HepG2 (cell line): ENCODE measurements at regions not wholly inside any gene's neighbourhood (a gene's known extent, or its start where the extent isn't known, plus 50 kb on each side); places are given as distances from the start of the nearest gene placed in this dataset.

Experiments used
- ATAC-seq: fragments of 200-7000 bp; cut with Tn5 transposase; 3 replicates; pipeline ENCODE4 v1.9.1; 2020; ENCODE audit warnings: mild to moderate bottlenecking, moderate library complexity
- BruUV-seq: library from RNA; stranded (reverse); fragments of 400-500 nt; replicated peaks from 2 replicates; lab custom pipeline; 2021; lab: Mats Ljungman, UMichigan
- CTCF ChIA-PET: fragments of 300-600 bp; formaldehyde crosslinking; extraction: SDS; loops from one replicate; lab custom pipeline; 2021; ENCODE audit warnings: low total read pairs, inconsistent platforms, low intra/inter-chr PET ratio; lab: Yijun Ruan, JAX
- POLR2A ChIA-PET: fragments of 350-600 bp; sonication (Branson Sonifier 250); formaldehyde crosslinking; loops from one replicate; lab custom pipeline; 2020; ENCODE audit warnings: antibody characterized with exemption, inconsistent platforms; lab: Yijun Ruan, JAX
- DNase-seq: peaks from one replicate; pipeline ENCODE4 v3.0.0-alpha.2; 2015; ENCODE audit warnings: low spot score
- FAIRE-seq: peaks from 3 replicates; lab custom pipeline; 2011; peaks lifted over from hg19 to GRCh38; lab: Jason Lieb, UNC
- H2AFZ ChIP-seq: one replicate; pipeline ENCODE4 v1.6.1; 2011; ENCODE audit warnings: low read length, inconsistent platforms
- H3K27ac ChIP-seq: fragments of 300-600 bp; 3 replicates; pipeline ENCODE4 v1.8.0; 2011; ENCODE audit warnings: mixed run types, mild to moderate bottlenecking, mixed read lengths, low read length, inconsistent platforms; ENCODE audit not compliant: insufficient read depth; ENCODE audit errors: extremely low read length
- H3K27me3 ChIP-seq, 2 experiments: fragments of 200-600 bp in 1 of 2; 2 replicates in 1 of 2; 3 replicates in 1 of 2; pipeline versions ENCODE4 v1.6.0 to v1.8.0; 2011; ENCODE audit warnings: low read length in 2 of 2, mild to moderate bottlenecking in 2 of 2, moderate library complexity in 2 of 2, inconsistent platforms in 1 of 2; ENCODE audit not compliant: insufficient read depth in 2 of 2, control insufficient read depth in 1 of 2
- H3K36me3 ChIP-seq, 2 experiments: fragments of 200-600 bp in 1 of 2; replicated peaks in 1 of 2; 2 replicates in 1 of 2; 3 replicates in 1 of 2; pipeline versions ENCODE4 v1.5.1 to v1.8.0; 2011; ENCODE audit warnings: low read length in 2 of 2, inconsistent platforms in 1 of 2; ENCODE audit not compliant: insufficient read depth in 2 of 2, control insufficient read depth in 1 of 2
- H3K4me1 ChIP-seq: 2 replicates; pipeline ENCODE4 v1.5.1; 2012; ENCODE audit warnings: low read length, inconsistent platforms; ENCODE audit not compliant: insufficient read depth
- H3K4me2 ChIP-seq: 2 replicates; pipeline ENCODE4 v1.6.0; 2011; ENCODE audit warnings: low read depth, low read length, inconsistent platforms
- H3K4me3 ChIP-seq, 3 experiments: fragments of 200-600 bp in 1 of 3; sonication (generic), shearing (Covaris generic) in 1 of 3; replicated peaks in 1 of 3; 2 replicates each; pipeline ENCODE4 v1.5.1; 2011 to 2016; ENCODE audit warnings: low read length in 3 of 3, inconsistent platforms in 2 of 3, low read depth in 2 of 3, mild to moderate bottlenecking in 2 of 3, control low read depth in 1 of 3, mixed read lengths in 1 of 3; ENCODE audit not compliant: insufficient read depth in 1 of 3
- H3K79me2 ChIP-seq: one replicate; pipeline ENCODE4 v1.6.1; 2011; ENCODE audit warnings: low read length, inconsistent platforms; ENCODE audit not compliant: insufficient read depth
- H3K9ac ChIP-seq: 2 replicates; pipeline ENCODE4 v1.6.0; 2011; ENCODE audit warnings: mild to moderate bottlenecking, low read depth, low read length, inconsistent platforms; ENCODE audit not compliant: insufficient read depth
- H3K9me3 ChIP-seq: 2 replicates; pipeline ENCODE4 v1.5.1; 2012; ENCODE audit warnings: mild to moderate bottlenecking, low read length
- H4K20me1 ChIP-seq: 2 replicates; pipeline ENCODE4 v1.6.0; 2011; ENCODE audit warnings: inconsistent platforms, mild to moderate bottlenecking, low read length, moderate library complexity; ENCODE audit not compliant: insufficient read depth
- ATAD3A ChIP-seq: sonication (generic); formaldehyde crosslinking; IDR thresholded peaks from 2 replicates; pipeline ENCODE4 v1.4.0; 2020; ENCODE audit warnings: missing genetic modification reagents
- CAMTA2 ChIP-seq: sonication (generic); formaldehyde crosslinking; IDR thresholded peaks from 2 replicates; pipeline ENCODE4 v1.4.0; 2020; ENCODE audit warnings: mild to moderate bottlenecking, missing genetic modification reagents, borderline replicate concordance
- FUBP1 ChIP-seq: sonication (generic); formaldehyde crosslinking; IDR thresholded peaks from 2 replicates; pipeline ENCODE4 v1.5.1; 2020; ENCODE audit warnings: missing genetic modification reagents, mild to moderate bottlenecking, borderline replicate concordance
- HNF4G ChIP-seq, 2 experiments: sonication (generic) in 1 of 2; formaldehyde crosslinking in 1 of 2; IDR thresholded peaks; 2 replicates each; pipeline versions ENCODE4 v1.4.0 to v1.6.1; 2011 to 2020; ENCODE audit warnings: borderline replicate concordance in 2 of 2, low read depth in 2 of 2, mild to moderate bottlenecking in 2 of 2, low read length in 1 of 2, missing genetic modification reagents in 1 of 2, moderate library complexity in 1 of 2
- MED1 ChIP-seq: sonication (generic); formaldehyde crosslinking; IDR thresholded peaks from 2 replicates; pipeline ENCODE4 v1.4.0; 2020; ENCODE audit warnings: missing genetic modification reagents
- MED8 ChIP-seq: sonication (generic); formaldehyde crosslinking; IDR thresholded peaks from 2 replicates; pipeline ENCODE4 v1.8.1; 2023; ENCODE audit warnings: mild to moderate bottlenecking, missing genetic modification reagents; ENCODE audit not compliant: insufficient replicate concordance
- SOX13 ChIP-seq, 3 experiments: fragments of 450-650 bp in 1 of 3; sonication (generic) in 1 of 3; formaldehyde crosslinking in 1 of 3; IDR thresholded peaks in 2 of 3; conservative IDR thresholded peaks in 1 of 3; 2 replicates each; pipeline versions ENCODE4 v1.5.0 to v1.6.1; 2016 to 2020; ENCODE audit warnings: antibody characterized with exemption in 1 of 3, mild to moderate bottlenecking in 1 of 3, missing compliant biosample characterization in 1 of 3, missing genetic modification reagents in 1 of 3, moderate library complexity in 1 of 3
- ZBTB46 ChIP-seq: sonication (generic); formaldehyde crosslinking; IDR thresholded peaks from 2 replicates; pipeline ENCODE4 v1.4.0; 2020; ENCODE audit warnings: mild to moderate bottlenecking, missing genetic modification reagents, borderline replicate concordance
- ZNF232 ChIP-seq: sonication (generic); formaldehyde crosslinking; IDR thresholded peaks from 2 replicates; pipeline ENCODE4 v1.4.0; 2020; ENCODE audit warnings: missing genetic modification reagents, borderline replicate concordance
- ZNF563 ChIP-seq: sonication (generic); formaldehyde crosslinking; IDR thresholded peaks from 2 replicates; pipeline ENCODE4 v1.8.0; 2022; ENCODE audit warnings: mild to moderate bottlenecking, moderate library complexity, missing genetic modification reagents
- ZNF567 ChIP-seq: sonication (generic); formaldehyde crosslinking; IDR thresholded peaks from 2 replicates; pipeline ENCODE4 v1.8.1; 2023; ENCODE audit warnings: mild to moderate bottlenecking, missing genetic modification reagents, borderline replicate concordance
- ZNF710 ChIP-seq: sonication (generic); formaldehyde crosslinking; IDR thresholded peaks from 2 replicates; pipeline ENCODE4 v1.5.0; 2020; ENCODE audit warnings: mild to moderate bottlenecking, missing genetic modification reagents, borderline replicate concordance
- whole genome bisulfite sequencing: methylation state at CpG from one replicate; pipeline ENCODE4 v1.1.6; 2017; ENCODE audit warnings: low lambda C conversion rate; 5-methylcytosine and 5-hydroxymethylcytosine counted together
- in situ Hi-C: cut with HindIII; loops from 2 replicates; pipeline ENCODE4 v1.10.0; 2017; ENCODE audit warnings: low pct_unique_long_range_greater_than_20kb; ENCODE audit not compliant: extremely low pct_ligation_motif_present
- intact Hi-C: fragments of 100-400 bp; cut with micrococcal nuclease; formaldehyde crosslinking; loops from one replicate; pipeline ENCODE4 v1.10.0; 2022; ENCODE audit not compliant: unreplicated experiment

- no peak for FAIRE-seq
- TF ChIP-seq HNF4G (IDR thresholded peaks at IDR 0.05; ENCODE audit: borderline replicate concordance, low read depth, low read length), result no peak
- no peak for TF ChIP-seq HNF4G (CRISPR knock-in tag; IDR thresholded peaks at IDR 0.05; ENCODE audit: borderline replicate concordance, low read depth)
- TF ChIP-seq, all 625 proteins: peak for 0
- H3K36me3 ChIP-seq, result no peaks in the 10 kb centered on the region
- H2AFZ ChIP-seq, result no peak overlapping the region
- no peaks in the 10 kb centered on the region for H3K79me2 ChIP-seq
- CTCF ChIA-PET, result no interaction called here
- no peak overlapping the region for H3K4me3 ChIP-seq
- BruUV-seq, result no TSS peak
- H4K20me1 ChIP-seq, result no peaks in the 10 kb centered on the region
- WGBS, result 0% methylated on average over 1 of the region's 1 CpG
- no peaks in the 10 kb centered on the region for H3K4me1 ChIP-seq
- no peaks in the 10 kb centered on the region for H3K27me3 ChIP-seq
- H3K9me3 ChIP-seq, result no peaks in the 10 kb centered on the region
- DNase-seq (no peak), ATAC-seq (no peak)
- intact Hi-C loops, result no loop called here
- H3K9ac ChIP-seq, result no peak overlapping the region
- POLR2A ChIA-PET, result no interaction called here
- no peak overlapping the region for H3K27ac ChIP-seq
- no peak overlapping the region for H3K4me2 ChIP-seq
- in situ Hi-C loops, result no loop called here
Observed at GRCh38 chr11:111112614-111113013, 132.9 kb upstream of the POU2AF2 start.

GRCh38 chr11:111107501-111107900, 138.0 kb upstream of the POU2AF2 start:
- Histone ChIP-seq H2AFZ (no peak overlapping the region), H3K27me3 (no peaks in the 10 kb centered on the region), H3K9ac (no peak overlapping the region), H3K4me2 (no peak overlapping the region), H3K4me1 (no peaks in the 10 kb centered on the region), H3K4me3 (no peak overlapping the region), H3K79me2 (no peaks in the 10 kb centered on the region), H3K9me3 (no peaks in the 10 kb centered on the region), H4K20me1 (no peaks in the 10 kb centered on the region), H3K27ac (no peak overlapping the region), H3K36me3 (no peaks in the 10 kb centered on the region)
- CTCF ChIA-PET, result no interaction called here
- in situ Hi-C loops (no loop called here), intact Hi-C loops (no loop called here)
- DNase-seq, result no peak
- BruUV-seq, result no TSS peak
- ATAC-seq, result no peak
- no peak for FAIRE-seq
- POLR2A ChIA-PET, result no interaction called here
- no peak for TF ChIP-seq CAMTA2 (CRISPR knock-in tag)
- no peak for TF ChIP-seq ZNF710 (CRISPR knock-in tag)
- TF ChIP-seq FUBP1 (CRISPR knock-in tag), result no peak
- TF ChIP-seq SOX13 (IDR thresholded peaks at IDR 0.05), result no peak
- TF ChIP-seq SOX13 (CRISPR knock-in tag; conservative IDR thresholded peaks at IDR 0.05 in 1 of 2, IDR thresholded peaks at IDR 0.05 in 1 of 2), result no peak
- TF ChIP-seq ZNF232 (CRISPR knock-in tag), result no peak
- TF ChIP-seq ZBTB46 (CRISPR knock-in tag), result no peak
- no peak for TF ChIP-seq ZNF563 (CRISPR knock-in tag)
- no peak for TF ChIP-seq ZNF567
- TF ChIP-seq MED8, result no peak
- no peak for TF ChIP-seq ATAD3A
- TF ChIP-seq MED1 (CRISPR knock-in tag), result no peak
